Right forelimb (tissue), 1 donor: ENCODE measurements at regions not wholly inside any gene's neighbourhood (a gene's known extent, or its start where the extent isn't known, plus 50 kb on each side); places are given as distances from the start of the nearest gene placed in this dataset.
"Not testable (repeated sequence)": the region's sequence is repeated elsewhere in the genome, so short reads cannot be mapped to it uniquely, and the experiment has no call there.

Experiments
- DNase-seq: peaks from one replicate; pipeline ENCODE4 v3.0.0-alpha.2; 2018

GRCh38 chr15:38818157-38818790 is 253.7 kb upstream of the RASGRP1 start:
- no peak for DNase-seq

- DNase-seq, result no peak
These were observed 254.9 kb upstream of the RASGRP1 start for GRCh38 chr15:38819387-38819950.

GRCh38 chr15:38823263-38823662 is 258.6 kb upstream of the RASGRP1 start:
- DNase-seq, result no peak

GRCh38 chr15:38824719-38825118 is 260.1 kb upstream of the RASGRP1 start:
- no peak for DNase-seq

GRCh38 chr15:38826880-38827279 is 262.3 kb upstream of the RASGRP1 start:
- no peak for DNase-seq

- DNase-seq, result no peak
These were observed 263.5 kb upstream of the RASGRP1 start for GRCh38 chr15:38828031-38828532.

- no peak for DNase-seq
These were observed 264.5 kb upstream of the RASGRP1 start for GRCh38 chr15:38829086-38829485.

GRCh38 chr15:38842226-38842625 is 277.6 kb upstream of the RASGRP1 start:
- no peak for DNase-seq

GRCh38 chr15:38843051-38843501 is 278.5 kb upstream of the RASGRP1 start:
- DNase-seq, result no peak

- DNase-seq, result no peak
These were observed 279.3 kb upstream of the RASGRP1 start for GRCh38 chr15:38843736-38844590.

- DNase-seq, result no peak
These were observed 280.1 kb upstream of the RASGRP1 start for GRCh38 chr15:38844736-38845135.

GRCh38 chr15:38846346-38846745 is 281.7 kb upstream of the RASGRP1 start:
- no peak for DNase-seq

GRCh38 chr15:38847666-38848065 is 283.1 kb upstream of the RASGRP1 start:
- DNase-seq, result no peak

GRCh38 chr15:38849046-38849445 is 284.4 kb upstream of the RASGRP1 start:
- DNase-seq, result no peak

- not testable (repeated sequence) for DNase-seq
These were observed 287.6 kb upstream of the RASGRP1 start for GRCh38 chr15:38852188-38852587.

GRCh38 chr15:38853608-38854007 is 289.0 kb upstream of the RASGRP1 start:
- no peak for DNase-seq

GRCh38 chr15:38854506-38854905 is 289.9 kb upstream of the RASGRP1 start:
- DNase-seq, result no peak

- DNase-seq, result no peak
These were observed 293.2 kb upstream of the RASGRP1 start for GRCh38 chr15:38857814-38858213.

GRCh38 chr15:38859574-38859973 is 295.0 kb upstream of the RASGRP1 start:
- DNase-seq, result no peak

- DNase-seq, result no peak
These were observed 295.6 kb upstream of the RASGRP1 start for GRCh38 chr15:38860253-38860652.

- DNase-seq, result no peak
These were observed 296.1 kb upstream of the RASGRP1 start for GRCh38 chr15:38860674-38861073.

GRCh38 chr15:38861108-38861507 is 296.5 kb upstream of the RASGRP1 start:
- DNase-seq, result no peak

GRCh38 chr15:38862099-38862498 is 297.5 kb upstream of the RASGRP1 start:
- DNase-seq, result no peak

- no peak for DNase-seq
These were observed 298.8 kb upstream of the RASGRP1 start for GRCh38 chr15:38863381-38863780.
